Body of pancreas (tissue), 4 donors: ENCODE measurements at regions not wholly inside any gene's neighbourhood (a gene's known extent, or its start where the extent isn't known, plus 50 kb on each side); places are given as distances from the start of the nearest gene placed in this dataset.

ENCODE experiments used
- POLR2A ChIP-seq, 3 donors: fragments of 450-650 bp; IDR thresholded peaks; one replicate each; pipeline ENCODE4 v1.6.1; 2016; ENCODE audit warnings: antibody characterized with exemption in 3 of 3, mild to moderate bottlenecking in 2 of 3
- TF ChIP-seq, protein P1 (sequence below), 7 experiments: fragments of 450-650 bp in 4 of 7; fragments of 200-600 bp in 3 of 7; sonication (generic) in 3 of 7; IDR thresholded peaks; one replicate each; pipeline ENCODE4 v1.5.1; 2016 to 2019; ENCODE audit warnings: antibody characterized with exemption in 7 of 7

DNA sequence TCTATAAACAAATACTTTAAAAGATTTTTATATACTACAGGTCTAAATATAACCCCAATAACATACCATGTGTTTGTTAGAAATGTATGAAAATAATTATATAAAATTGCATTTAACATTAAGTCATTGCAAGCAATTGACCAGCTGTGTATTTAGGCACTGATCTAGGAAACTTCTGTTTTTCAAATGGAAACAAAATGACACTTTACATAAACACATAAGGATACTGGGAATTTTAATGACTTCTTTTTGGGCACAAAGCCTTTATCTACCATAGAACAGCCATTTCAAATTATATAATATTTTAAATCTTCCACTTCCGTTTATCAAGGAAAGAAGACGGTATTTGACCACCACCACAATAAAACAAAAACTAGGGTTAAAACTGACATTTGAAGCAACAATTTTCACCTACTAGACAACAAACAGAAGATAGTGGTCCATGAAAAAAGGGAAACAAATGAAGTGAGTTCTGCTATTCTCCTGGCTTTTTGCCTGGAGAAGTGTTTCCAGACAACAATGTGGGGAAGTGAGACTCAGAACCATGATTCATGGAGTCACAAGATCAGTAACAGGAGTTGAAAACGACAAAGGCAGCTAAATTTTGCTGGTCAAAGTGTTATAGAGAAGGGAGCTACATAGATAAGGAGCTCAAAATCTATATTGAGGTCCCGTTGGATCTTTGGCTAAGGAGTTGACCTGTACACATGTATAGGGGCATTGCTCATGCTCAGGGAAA, 475.1 kb downstream of the TRHDE start:
- TF ChIP-seq POLR2A (IDR thresholded peaks at IDR 0.05): no peak
- TF ChIP-seq, protein P1, sequence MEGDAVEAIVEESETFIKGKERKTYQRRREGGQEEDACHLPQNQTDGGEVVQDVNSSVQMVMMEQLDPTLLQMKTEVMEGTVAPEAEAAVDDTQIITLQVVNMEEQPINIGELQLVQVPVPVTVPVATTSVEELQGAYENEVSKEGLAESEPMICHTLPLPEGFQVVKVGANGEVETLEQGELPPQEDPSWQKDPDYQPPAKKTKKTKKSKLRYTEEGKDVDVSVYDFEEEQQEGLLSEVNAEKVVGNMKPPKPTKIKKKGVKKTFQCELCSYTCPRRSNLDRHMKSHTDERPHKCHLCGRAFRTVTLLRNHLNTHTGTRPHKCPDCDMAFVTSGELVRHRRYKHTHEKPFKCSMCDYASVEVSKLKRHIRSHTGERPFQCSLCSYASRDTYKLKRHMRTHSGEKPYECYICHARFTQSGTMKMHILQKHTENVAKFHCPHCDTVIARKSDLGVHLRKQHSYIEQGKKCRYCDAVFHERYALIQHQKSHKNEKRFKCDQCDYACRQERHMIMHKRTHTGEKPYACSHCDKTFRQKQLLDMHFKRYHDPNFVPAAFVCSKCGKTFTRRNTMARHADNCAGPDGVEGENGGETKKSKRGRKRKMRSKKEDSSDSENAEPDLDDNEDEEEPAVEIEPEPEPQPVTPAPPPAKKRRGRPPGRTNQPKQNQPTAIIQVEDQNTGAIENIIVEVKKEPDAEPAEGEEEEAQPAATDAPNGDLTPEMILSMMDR (IDR thresholded peaks at IDR 0.05): no peak
